Nephron (organoid): ENCODE measurements at regions not wholly inside any gene's neighbourhood (a gene's known extent, or its start where the extent isn't known, plus 50 kb on each side); places are given as distances from the start of the nearest gene placed in this dataset.

ENCODE experiments used
- H3K27ac Mint-ChIP-seq, 3 experiments: 2 replicates each; pipeline ENCODE4 v1.8.0; 2020; ENCODE audit warnings: mixed read lengths in 3 of 3, mild to moderate bottlenecking in 2 of 3, moderate library complexity in 1 of 3
- H3K27me3 Mint-ChIP-seq: 2 replicates; pipeline ENCODE4 v1.8.0; 2021; ENCODE audit warnings: low read depth, mild to moderate bottlenecking, moderate library complexity, mixed read lengths
- H3K36me3 Mint-ChIP-seq: 2 replicates; pipeline ENCODE4 v1.8.0; 2020; ENCODE audit warnings: low read depth, mixed read lengths
- H3K4me1 Mint-ChIP-seq: 2 replicates; pipeline ENCODE4 v1.8.0; 2020; ENCODE audit warnings: mixed read lengths
- H3K4me3 Mint-ChIP-seq, 3 experiments: 2 replicates each; pipeline ENCODE4 v1.8.0; 2020; ENCODE audit warnings: mild to moderate bottlenecking in 3 of 3, mixed read lengths in 3 of 3, moderate library complexity in 2 of 3
- H3K9me3 Mint-ChIP-seq: 2 replicates; pipeline ENCODE4 v1.8.0; 2020; ENCODE audit warnings: mixed read lengths
- TF ChIP-seq, protein P1 (sequence below), 3 experiments: fragments of 200-600 bp; sonication (generic); IDR thresholded peaks; one replicate each; pipeline ENCODE4 v1.5.0; 2021; ENCODE audit warnings: antibody characterized with exemption in 3 of 3; ENCODE audit not compliant: unreplicated experiment in 3 of 3

- Mint-ChIP-seq H3K36me3 (no peaks in the 10 kb centered on the region), H3K27ac (no peak overlapping the region), H3K9me3 (peaks cover 8% of the 10 kb centered on the region), H3K27me3 (peaks cover 18% of the 10 kb centered on the region), H3K4me3 (no peak overlapping the region), H3K4me1 (no peaks in the 10 kb centered on the region)
- TF ChIP-seq, protein P1, sequence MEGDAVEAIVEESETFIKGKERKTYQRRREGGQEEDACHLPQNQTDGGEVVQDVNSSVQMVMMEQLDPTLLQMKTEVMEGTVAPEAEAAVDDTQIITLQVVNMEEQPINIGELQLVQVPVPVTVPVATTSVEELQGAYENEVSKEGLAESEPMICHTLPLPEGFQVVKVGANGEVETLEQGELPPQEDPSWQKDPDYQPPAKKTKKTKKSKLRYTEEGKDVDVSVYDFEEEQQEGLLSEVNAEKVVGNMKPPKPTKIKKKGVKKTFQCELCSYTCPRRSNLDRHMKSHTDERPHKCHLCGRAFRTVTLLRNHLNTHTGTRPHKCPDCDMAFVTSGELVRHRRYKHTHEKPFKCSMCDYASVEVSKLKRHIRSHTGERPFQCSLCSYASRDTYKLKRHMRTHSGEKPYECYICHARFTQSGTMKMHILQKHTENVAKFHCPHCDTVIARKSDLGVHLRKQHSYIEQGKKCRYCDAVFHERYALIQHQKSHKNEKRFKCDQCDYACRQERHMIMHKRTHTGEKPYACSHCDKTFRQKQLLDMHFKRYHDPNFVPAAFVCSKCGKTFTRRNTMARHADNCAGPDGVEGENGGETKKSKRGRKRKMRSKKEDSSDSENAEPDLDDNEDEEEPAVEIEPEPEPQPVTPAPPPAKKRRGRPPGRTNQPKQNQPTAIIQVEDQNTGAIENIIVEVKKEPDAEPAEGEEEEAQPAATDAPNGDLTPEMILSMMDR (IDR thresholded peaks at IDR 0.05; ENCODE audit: unreplicated experiment in 3 of 3) = no peak
Observed at GRCh38 chr2:6788614-6789013, 77.1 kb downstream of the CMPK2 start.

GRCh38 chr2:6789559-6790138 lies 76.1 kb downstream of the CMPK2 start:
- H3K36me3 Mint-ChIP-seq = no peaks in the 10 kb centered on the region
- TF ChIP-seq, protein P1 (IDR thresholded peaks at IDR 0.05; ENCODE audit: unreplicated experiment in 3 of 3) = no peak
- H3K27me3 Mint-ChIP-seq = peaks cover 19% of the 10 kb centered on the region
- H3K27ac Mint-ChIP-seq = no peak overlapping the region
- H3K9me3 Mint-ChIP-seq = peaks cover 7% of the 10 kb centered on the region
- H3K4me3 Mint-ChIP-seq = no peak overlapping the region
- no peaks in the 10 kb centered on the region for H3K4me1 Mint-ChIP-seq

- no peak overlapping the region for H3K4me3 Mint-ChIP-seq
- peaks cover under 1% of the 10 kb centered on the region for H3K9me3 Mint-ChIP-seq
- no peaks in the 10 kb centered on the region for H3K4me1 Mint-ChIP-seq
- no peaks in the 10 kb centered on the region for H3K36me3 Mint-ChIP-seq
- H3K27me3 Mint-ChIP-seq = peaks cover 33% of the 10 kb centered on the region
- TF ChIP-seq, protein P1 (IDR thresholded peaks at IDR 0.05; ENCODE audit: unreplicated experiment in 3 of 3) = no peak
- H3K27ac Mint-ChIP-seq = no peak overlapping the region
Observed at GRCh38 chr2:6791682-6792081, 74.0 kb downstream of the CMPK2 start.

GRCh38 chr2:6792883-6793282 lies 72.8 kb downstream of the CMPK2 start:
- Mint-ChIP-seq H3K9me3 (no peaks in the 10 kb centered on the region), H3K27me3 (peaks cover 37% of the 10 kb centered on the region), H3K27ac (no peak overlapping the region), H3K4me1 (no peaks in the 10 kb centered on the region), H3K36me3 (no peaks in the 10 kb centered on the region), H3K4me3 (no peak overlapping the region)
- TF ChIP-seq, protein P1 (IDR thresholded peaks at IDR 0.05; ENCODE audit: unreplicated experiment in 3 of 3) = no peak

DNA sequence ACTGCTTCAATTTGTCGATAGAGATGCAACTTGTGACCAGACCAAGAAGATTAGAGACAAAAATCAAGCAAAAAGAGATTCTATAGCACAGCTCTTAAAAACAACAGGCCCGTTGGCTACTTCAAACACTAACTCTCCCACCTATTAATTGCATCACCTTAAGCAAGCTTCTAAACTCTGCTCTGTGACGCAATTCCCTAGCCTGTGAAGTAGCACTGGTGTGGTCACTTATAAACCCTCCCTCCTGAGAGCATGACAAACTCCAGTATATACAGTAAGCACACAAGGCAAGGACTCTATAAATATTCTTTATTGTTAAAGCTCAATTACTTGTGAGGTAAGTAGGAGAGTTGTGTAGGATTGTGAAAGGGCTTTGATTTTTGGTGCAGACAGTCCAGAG lies 72.3 kb downstream of the CMPK2 start:
- Mint-ChIP-seq H3K9me3 (no peaks in the 10 kb centered on the region), H3K4me3 (no peak overlapping the region), H3K27ac (no peak overlapping the region), H3K36me3 (no peaks in the 10 kb centered on the region), H3K27me3 (peaks cover 37% of the 10 kb centered on the region), H3K4me1 (no peaks in the 10 kb centered on the region)
- TF ChIP-seq, protein P1 (IDR thresholded peaks at IDR 0.05; ENCODE audit: unreplicated experiment in 3 of 3) = no peak

DNA sequence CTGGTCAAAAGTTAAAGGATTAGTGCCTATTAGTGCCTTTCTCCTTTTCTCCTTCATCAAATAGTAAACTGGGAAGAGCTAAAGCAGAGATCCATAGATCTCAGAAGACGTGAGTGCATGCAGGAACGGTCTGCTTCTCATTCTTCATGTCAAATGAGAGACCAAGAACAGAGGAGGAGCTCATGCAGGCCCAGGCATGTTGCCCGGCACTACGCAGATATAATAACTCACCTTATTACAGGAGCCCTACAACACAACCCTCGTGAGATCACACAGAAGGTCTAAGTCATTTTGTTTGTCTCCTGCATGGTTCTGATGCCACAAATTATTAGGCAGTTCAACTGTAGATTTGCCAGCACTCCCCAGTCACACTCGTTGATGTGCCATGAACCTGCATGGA lies 71.8 kb downstream of the CMPK2 start:
- Mint-ChIP-seq H3K27me3 (peaks cover 37% of the 10 kb centered on the region), H3K36me3 (no peaks in the 10 kb centered on the region), H3K4me3 (no peak overlapping the region), H3K9me3 (no peaks in the 10 kb centered on the region), H3K27ac (no peak overlapping the region), H3K4me1 (no peaks in the 10 kb centered on the region)
- TF ChIP-seq, protein P1 (IDR thresholded peaks at IDR 0.05; ENCODE audit: unreplicated experiment in 3 of 3) = no peak
